HT1080 (cell line): ENCODE measurements at regions not wholly inside any gene's neighbourhood (a gene's known extent, or its start where the extent isn't known, plus 50 kb on each side); places are given as distances from the start of the nearest gene placed in this dataset.
A peak's percentile ranks its signal among the peaks of the same experiment; 100 is the strongest.
"Not testable (repeated sequence)": the region's sequence is repeated elsewhere in the genome, so short reads cannot be mapped to it uniquely, and the experiment has no call there.

Experiments
- DNase-seq: peaks from one replicate; pipeline ENCODE4 v3.0.0-alpha.2; 2015; ENCODE audit warnings: low read depth

DNA sequence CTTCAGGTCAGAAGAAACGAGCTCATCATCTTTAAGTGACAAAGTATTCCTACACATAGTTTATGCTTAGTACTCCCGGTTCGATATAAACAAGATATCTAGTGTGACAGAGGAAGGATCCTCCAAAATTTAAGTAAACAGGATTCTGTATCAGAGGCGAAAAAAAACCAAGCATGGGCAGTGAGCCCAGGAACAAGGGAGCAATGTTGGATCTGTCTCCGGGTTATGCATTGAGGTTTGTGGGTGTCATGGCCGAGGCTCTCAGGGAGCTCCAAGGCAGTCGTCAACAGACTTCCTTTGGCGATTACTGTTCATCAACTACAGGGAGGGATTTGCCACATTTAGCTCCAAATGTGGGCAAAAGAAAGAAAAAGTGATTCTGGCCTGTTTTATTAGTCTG, 319.5 kb downstream of the CBLN4 start:
- DNase-seq = no peak

DNA sequence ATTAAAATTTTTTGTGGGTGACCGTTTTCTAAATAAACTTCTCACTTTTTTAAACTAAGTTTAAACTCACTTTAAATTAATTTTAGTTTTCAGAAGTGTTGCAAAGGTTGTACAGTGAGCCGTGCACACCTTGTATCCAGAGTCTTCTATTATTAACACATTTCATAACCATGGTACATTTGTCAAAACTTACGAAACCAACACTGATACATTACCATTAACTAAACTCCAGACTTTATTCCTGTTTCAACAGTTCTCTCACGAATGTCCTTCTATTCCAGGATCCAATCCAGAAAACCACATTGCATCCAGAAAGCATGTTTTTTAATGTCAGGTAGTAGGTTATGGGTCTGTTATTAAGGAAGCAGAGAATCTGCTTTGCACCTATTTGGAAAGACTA, 319.9 kb downstream of the CBLN4 start:
- DNase-seq = no peak

GRCh38 chr20:55684578-55684977, 320.7 kb downstream of the CBLN4 start:
- DNase-seq = peak; percentile 3

DNA sequence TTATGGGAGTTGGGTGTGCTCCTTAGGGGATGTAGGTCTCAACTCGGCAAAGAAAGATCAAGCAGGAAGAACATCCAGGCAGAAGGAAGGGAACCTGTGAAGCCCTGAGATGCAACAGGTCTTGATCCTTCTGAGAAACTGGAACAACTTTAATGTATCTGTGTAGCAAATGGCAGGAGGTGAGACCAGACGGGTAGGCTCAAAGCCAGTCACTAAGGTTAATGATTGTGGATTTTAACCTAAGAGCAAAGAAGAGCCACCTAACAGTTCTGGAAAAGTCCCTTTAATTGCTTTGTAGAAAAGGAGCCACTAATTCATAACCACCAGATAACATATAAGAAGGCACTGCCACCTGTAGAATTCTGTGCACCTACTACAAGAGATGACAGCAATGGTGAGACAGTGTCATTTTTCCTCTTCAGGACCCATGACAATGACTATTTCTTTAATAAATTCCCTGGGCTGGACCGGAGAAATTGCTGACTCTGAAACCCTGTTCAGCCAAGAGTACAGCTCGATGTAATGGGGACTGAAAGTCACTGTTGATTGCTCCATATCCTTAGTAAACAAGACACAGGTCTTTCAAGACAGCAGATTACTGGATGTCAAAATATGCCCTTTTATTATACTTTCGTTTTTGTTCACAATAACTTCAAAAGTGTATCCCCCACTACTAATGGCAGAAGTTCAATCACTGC, 326.2 kb downstream of the CBLN4 start:
- DNase-seq = no peak

GRCh38 chr20:55678126-55678525, 327.2 kb downstream of the CBLN4 start:
- DNase-seq = no peak

- DNase-seq = no peak
Observed at GRCh38 chr20:55677011-55677410, 328.3 kb downstream of the CBLN4 start.

- no peak for DNase-seq
Observed at GRCh38 chr20:55676097-55676496, 329.2 kb downstream of the CBLN4 start.

- no peak for DNase-seq
Observed at GRCh38 chr20:55668631-55669030, 336.7 kb downstream of the CBLN4 start.

- DNase-seq = no peak
Observed at GRCh38 chr20:55667955-55668354, 337.4 kb downstream of the CBLN4 start.

DNA sequence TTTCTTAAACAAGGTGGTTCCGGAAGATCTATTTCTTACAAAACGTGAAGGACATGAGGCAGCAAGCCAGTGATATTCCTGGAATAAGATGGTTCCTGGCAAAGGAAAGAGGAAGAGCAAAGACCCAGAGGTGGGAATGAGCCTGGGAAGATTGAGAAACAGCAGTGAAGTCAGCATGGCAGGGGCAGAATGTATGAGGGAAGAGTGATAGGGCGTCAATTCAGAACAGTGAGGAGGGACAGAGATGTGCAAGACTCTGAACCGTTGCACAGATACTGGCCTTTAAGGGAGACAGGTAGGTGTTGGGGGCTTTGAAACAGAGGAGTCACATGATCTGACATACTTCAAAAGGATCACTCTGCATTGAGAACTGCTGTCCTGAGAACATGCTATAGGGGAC, 338.3 kb downstream of the CBLN4 start:
- DNase-seq = no peak

- DNase-seq = no peak
Observed at GRCh38 chr20:55656231-55656775, 349.0 kb downstream of the CBLN4 start.

DNA sequence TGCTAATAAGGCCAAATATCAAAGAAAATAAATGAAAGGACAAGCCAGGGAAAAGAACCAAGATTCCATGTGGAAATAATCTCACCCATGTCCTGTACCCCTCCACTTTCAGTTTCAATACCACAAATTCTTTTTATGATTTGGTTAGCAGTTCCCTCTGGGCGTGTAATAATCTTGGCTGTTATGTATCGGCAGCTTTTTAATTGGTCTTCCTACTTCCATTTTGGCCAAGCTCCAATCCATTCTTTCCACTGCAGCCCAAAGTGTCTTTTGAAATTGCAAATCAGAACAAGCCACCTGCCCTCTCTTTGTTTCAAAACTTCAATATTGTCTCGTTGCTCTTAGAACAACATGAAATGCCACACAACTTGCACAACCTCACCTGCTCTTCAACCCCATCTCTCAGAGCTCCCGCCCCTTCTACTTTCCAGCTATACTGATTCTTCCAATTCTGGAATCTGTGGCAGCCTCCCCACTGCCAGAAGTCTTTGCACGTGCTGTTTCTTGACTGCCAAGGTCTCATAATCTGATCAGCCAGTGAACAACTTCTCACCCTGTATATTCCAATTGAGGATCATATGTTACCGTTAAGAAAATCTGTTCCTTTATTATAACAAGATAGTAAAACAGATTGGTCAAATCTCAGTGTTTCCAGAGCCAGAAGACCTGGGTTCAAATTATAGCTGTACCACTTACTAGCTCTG, 354.5 kb downstream of the CBLN4 start:
- DNase-seq = no peak

GRCh38 chr20:55649254-55649653, 356.1 kb downstream of the CBLN4 start:
- DNase-seq = peak; percentile 33

DNA sequence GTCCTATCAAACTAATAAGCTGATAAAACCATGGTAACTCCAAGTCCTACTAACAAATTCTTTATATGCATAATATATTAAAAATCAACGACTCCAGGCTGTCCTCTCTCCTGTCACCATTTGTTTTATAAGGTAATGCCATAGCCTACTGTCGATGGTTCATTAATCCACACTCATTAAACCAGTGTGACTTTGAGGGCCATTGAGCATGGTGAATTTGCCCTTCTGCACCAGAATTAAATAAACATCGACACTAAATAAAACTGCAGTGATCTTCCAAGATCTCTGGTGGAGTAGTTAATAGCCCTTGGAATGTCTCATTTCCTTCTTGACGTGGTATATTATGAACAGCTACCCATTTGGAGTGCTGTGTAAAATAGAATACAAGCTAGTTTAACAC, 358.5 kb downstream of the CBLN4 start:
- no peak for DNase-seq

GRCh38 chr20:55641497-55641896, 363.8 kb downstream of the CBLN4 start:
- no peak for DNase-seq

GRCh38 chr20:55635870-55636269, 369.4 kb downstream of the CBLN4 start:
- no peak for DNase-seq

GRCh38 chr20:55632592-55632991, 372.7 kb downstream of the CBLN4 start:
- no peak for DNase-seq

- DNase-seq = not testable (repeated sequence)
Observed at GRCh38 chr20:55629143-55629542, 376.2 kb downstream of the CBLN4 start.

GRCh38 chr20:55626716-55627115, 378.6 kb downstream of the CBLN4 start:
- DNase-seq = no peak

GRCh38 chr20:55616367-55616766, 389.0 kb downstream of the CBLN4 start:
- DNase-seq = no peak

- DNase-seq = no peak
Observed at GRCh38 chr20:55615818-55616217, 389.5 kb downstream of the CBLN4 start.

- no peak for DNase-seq
Observed at GRCh38 chr20:55614220-55614757, 391.0 kb downstream of the CBLN4 start.

- no peak for DNase-seq
Observed at GRCh38 chr20:55610756-55611155, 394.6 kb downstream of the CBLN4 start.
